Stomach (tissue), 8 donors: ENCODE measurements at regions not wholly inside any gene's neighbourhood (a gene's known extent, or its start where the extent isn't known, plus 50 kb on each side); places are given as distances from the start of the nearest gene placed in this dataset.

ENCODE experiments used
- DNase-seq, 2 donors: peaks; one replicate each; pipeline versions ENCODE4 v3.0.0 to v3.0.0-alpha.2; 2013 to 2019
- H3K27ac ChIP-seq, 5 donors: fragments of 200-600 bp in 4 of 5; sonication (generic) in 4 of 5; one replicate each; pipeline ENCODE4 v1.5.1; 2013 to 2019; ENCODE audit warnings: mild to moderate bottlenecking in 1 of 5, moderate library complexity in 1 of 5
- H3K27me3 ChIP-seq, 3 donors: fragments of 200-600 bp; sonication (generic); one replicate each; pipeline ENCODE4 v1.5.1; 2017 to 2019; ENCODE audit warnings: mixed run types in 1 of 3
- H3K36me3 ChIP-seq, 4 donors: fragments of 200-600 bp; sonication (generic); 1 replicate in 3 of 4; 2 replicates in 1 of 4; pipeline ENCODE4 v1.5.1; 2016 to 2019
- H3K4me1 ChIP-seq, 4 donors: fragments of 200-600 bp; sonication (generic); one replicate each; pipeline ENCODE4 v1.5.1; 2016 to 2019
- H3K4me3 ChIP-seq, 4 donors: fragments of 200-600 bp; sonication (generic) in 3 of 4; one replicate each; pipeline ENCODE4 v1.5.1; 2016 to 2019; ENCODE audit warnings: mild to moderate bottlenecking in 1 of 4
- H3K9me3 ChIP-seq, 4 donors: fragments of 200-600 bp; sonication (generic); one replicate each; pipeline ENCODE4 v1.5.1; 2016 to 2019
- CTCF ChIP-seq, 7 experiments: fragments of 450-650 bp in 4 of 7; fragments of 200-600 bp in 3 of 7; sonication (generic) in 3 of 7; IDR thresholded peaks; one replicate each; pipeline ENCODE4 v1.5.1; 2016 to 2019; ENCODE audit warnings: antibody characterized with exemption in 7 of 7, control low read depth in 2 of 7, mild to moderate bottlenecking in 1 of 7
- EP300 ChIP-seq: sonication (generic); formaldehyde crosslinking; IDR thresholded peaks from one replicate; pipeline ENCODE4 v1.6.1; 2017; ENCODE audit warnings: antibody characterized with exemption
- POLR2A ChIP-seq, 4 donors: fragments of 450-650 bp; IDR thresholded peaks; one replicate each; pipeline ENCODE4 v1.6.1; 2016; ENCODE audit warnings: antibody characterized with exemption in 4 of 4, control low read depth in 2 of 4, mild to moderate bottlenecking in 1 of 4, moderate library complexity in 1 of 4
- POLR2AphosphoS5 ChIP-seq, 3 donors: sonication (generic); formaldehyde crosslinking; IDR thresholded peaks; one replicate each; pipeline ENCODE4 v1.6.1; 2016; ENCODE audit warnings: antibody characterized with exemption in 3 of 3
- WGBS, 5 donors: extraction: QIAGEN DNeasy Blood & Tissue Kit in 3 of 5; methylation state at CpG; one replicate each; pipeline versions ENCODE4 v1.1.5 to v1.1.7; 2013 to 2018; 5-methylcytosine and 5-hydroxymethylcytosine counted together
- intact Hi-C: fragments of 100-400 bp; cut with DNase I; formaldehyde crosslinking; loops from one replicate; pipeline ENCODE4 v1.15.1; 2023; ENCODE audit warnings: low total_unique reads
- donor health status: healthy with polysubstance abuse.
- donor health status: Bipolar disorder and iron deficiency.
- donor health status: healthy.

GRCh38 chr3:87044409-87044808, 53.5 kb upstream of the VGLL3 start:
- no peak for DNase-seq
- no peaks in the 10 kb centered on the region for H3K9me3 ChIP-seq
- TF ChIP-seq POLR2A (IDR thresholded peaks at IDR 0.05) (no peak), CTCF (IDR thresholded peaks at IDR 0.05) (no peak), POLR2AphosphoS5 (IDR thresholded peaks at IDR 0.05) (no peak), EP300 (no peak)
- H3K4me1 ChIP-seq: no peaks in the 10 kb centered on the region
- 48 to 67% (median 50%) methylated on average over 1 of the region's 1 CpG for WGBS, 5 donors
- intact Hi-C loops: no loop called here
- H3K36me3 ChIP-seq: no peaks in the 10 kb centered on the region
- no peaks in the 10 kb centered on the region for H3K27me3 ChIP-seq
- no peak overlapping the region for H3K4me3 ChIP-seq
- H3K27ac ChIP-seq: no peak overlapping the region

- Histone ChIP-seq H3K27me3 (no peaks in the 10 kb centered on the region), H3K4me1 (no peaks in the 10 kb centered on the region), H3K4me3 (no peak overlapping the region), H3K27ac (no peak overlapping the region), H3K9me3 (no peaks in the 10 kb centered on the region), H3K36me3 (no peaks in the 10 kb centered on the region)
- WGBS, 5 donors: 54 to 94% (median 86%) methylated on average over 3 of the region's 3 CpGs
- intact Hi-C loops: no loop called here
- DNase-seq: no peak
- TF ChIP-seq CTCF (IDR thresholded peaks at IDR 0.05) (no peak), POLR2AphosphoS5 (IDR thresholded peaks at IDR 0.05) (no peak), EP300 (no peak), POLR2A (IDR thresholded peaks at IDR 0.05) (no peak)
These were observed 50.2 kb upstream of the VGLL3 start for GRCh38 chr3:87041191-87041590.
